ENCODE measurements at regions not wholly inside any gene's neighbourhood (a gene's known extent, or its start where the extent isn't known, plus 50 kb on each side); places are given as distances from the start of the nearest gene placed in this dataset.

DNA sequence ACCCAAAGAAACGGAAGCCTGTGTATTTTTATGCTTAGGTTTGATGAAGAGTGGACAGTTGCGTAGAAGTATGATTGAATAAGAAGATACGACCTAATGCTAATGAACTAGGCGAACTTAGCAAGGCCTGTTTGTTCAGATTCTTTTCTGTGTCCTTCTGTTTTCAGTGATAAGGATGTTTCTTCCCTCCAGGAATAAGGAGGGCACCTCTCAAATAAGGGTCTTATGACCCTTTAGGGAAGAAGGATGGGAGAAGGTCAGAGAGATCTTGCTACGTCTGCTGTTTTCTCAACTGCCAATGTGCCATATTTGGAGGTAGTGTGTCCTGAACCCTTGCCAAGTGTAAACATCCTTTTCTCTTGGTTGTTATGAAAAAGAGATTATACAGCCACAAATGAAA lies 524.8 kb downstream of the UTRN start:
- Histone ChIP-seq H4K20me1 (ENCODE audit: low read length) (no peaks in the 10 kb centered on the region), H3K27ac (ENCODE audit: low read length) (no peak overlapping the region), H3F3A (ENCODE audit: low read length, unreplicated experiment) (no peaks in the 10 kb centered on the region), H3K36me3 (ENCODE audit: low read depth, low read length) (no peaks in the 10 kb centered on the region), H3K9me2 (replicated peaks; ENCODE audit: low read length) (no peaks in the 10 kb centered on the region), H3K4me3 (ENCODE audit: low read length) (no peak overlapping the region), H3K4me1 (ENCODE audit: insufficient read depth, low read length) (peaks cover 23% of the 10 kb centered on the region), H3K9ac (ENCODE audit: low read length) (no peak overlapping the region), H3K79me2 (ENCODE audit: low read length) (no peaks in the 10 kb centered on the region), H3K27me3 (ENCODE audit: low read length) (no peaks in the 10 kb centered on the region), H3K9me3 (ENCODE audit: low read length) (no peaks in the 10 kb centered on the region), H2AFZ (ENCODE audit: low read length) (no peak overlapping the region), H3K4me2 (ENCODE audit: low read length) (no peak overlapping the region)
- POLR2A ChIA-PET (ENCODE audit: unreplicated experiment): no interaction called here
- DNase-seq (no peak), ATAC-seq (no peak)
- intact Hi-C loops (cut with micrococcal nuclease): no loop called here
- CTCF ChIA-PET: no interaction called here
- TF ChIP-seq, protein P1, sequence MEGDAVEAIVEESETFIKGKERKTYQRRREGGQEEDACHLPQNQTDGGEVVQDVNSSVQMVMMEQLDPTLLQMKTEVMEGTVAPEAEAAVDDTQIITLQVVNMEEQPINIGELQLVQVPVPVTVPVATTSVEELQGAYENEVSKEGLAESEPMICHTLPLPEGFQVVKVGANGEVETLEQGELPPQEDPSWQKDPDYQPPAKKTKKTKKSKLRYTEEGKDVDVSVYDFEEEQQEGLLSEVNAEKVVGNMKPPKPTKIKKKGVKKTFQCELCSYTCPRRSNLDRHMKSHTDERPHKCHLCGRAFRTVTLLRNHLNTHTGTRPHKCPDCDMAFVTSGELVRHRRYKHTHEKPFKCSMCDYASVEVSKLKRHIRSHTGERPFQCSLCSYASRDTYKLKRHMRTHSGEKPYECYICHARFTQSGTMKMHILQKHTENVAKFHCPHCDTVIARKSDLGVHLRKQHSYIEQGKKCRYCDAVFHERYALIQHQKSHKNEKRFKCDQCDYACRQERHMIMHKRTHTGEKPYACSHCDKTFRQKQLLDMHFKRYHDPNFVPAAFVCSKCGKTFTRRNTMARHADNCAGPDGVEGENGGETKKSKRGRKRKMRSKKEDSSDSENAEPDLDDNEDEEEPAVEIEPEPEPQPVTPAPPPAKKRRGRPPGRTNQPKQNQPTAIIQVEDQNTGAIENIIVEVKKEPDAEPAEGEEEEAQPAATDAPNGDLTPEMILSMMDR (conservative IDR thresholded peaks at IDR 0.05; ENCODE audit: low read depth, low read length): no peak
- no peak for TF ChIP-seq EZH2phosphoT487 (IDR thresholded peaks at IDR 0.05; ENCODE audit: borderline replicate concordance, low read length)
- no peak for TF ChIP-seq EZH2 (IDR thresholded peaks at IDR 0.05; ENCODE audit: low read length, unreplicated experiment)
- BruUV-seq (replicated peaks): no TSS peak

DNA sequence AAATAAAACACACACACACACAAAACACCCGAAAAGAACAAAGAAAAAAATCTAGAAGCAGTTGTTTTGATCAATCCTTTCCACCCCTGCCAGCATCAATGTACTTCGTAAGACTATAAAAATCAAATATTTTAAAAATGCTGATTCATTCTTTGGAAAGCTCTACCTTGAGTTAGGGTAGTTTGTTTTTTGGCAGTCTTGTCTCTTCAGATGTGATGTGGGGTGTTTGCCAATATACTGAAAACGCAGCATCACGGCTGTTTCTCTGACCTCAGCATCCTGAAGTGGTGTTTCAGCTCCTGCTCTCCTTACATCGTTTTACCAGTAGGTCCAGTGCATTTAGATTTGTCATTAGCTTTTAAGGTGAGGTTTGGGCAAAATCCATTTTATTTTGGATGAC lies 526.0 kb downstream of the UTRN start:
- Histone ChIP-seq H3K79me2 (ENCODE audit: low read length) (no peaks in the 10 kb centered on the region), H3K27ac (ENCODE audit: low read length) (no peak overlapping the region), H3K9me2 (replicated peaks; ENCODE audit: low read length) (no peaks in the 10 kb centered on the region), H2AFZ (ENCODE audit: low read length) (no peak overlapping the region), H3K4me2 (ENCODE audit: low read length) (no peak overlapping the region), H3K9ac (ENCODE audit: low read length) (no peak overlapping the region), H4K20me1 (ENCODE audit: low read length) (no peaks in the 10 kb centered on the region), H3K27me3 (ENCODE audit: low read length) (no peaks in the 10 kb centered on the region), H3K4me3 (ENCODE audit: low read length) (no peak overlapping the region), H3K36me3 (ENCODE audit: low read depth, low read length) (no peaks in the 10 kb centered on the region), H3K9me3 (ENCODE audit: low read length) (no peaks in the 10 kb centered on the region), H3F3A (ENCODE audit: low read length, unreplicated experiment) (no peaks in the 10 kb centered on the region), H3K4me1 (ENCODE audit: insufficient read depth, low read length) (peaks cover 23% of the 10 kb centered on the region)
- ChIA-PET CTCF (no interaction called here), POLR2A (ENCODE audit: unreplicated experiment) (no interaction called here)
- no TSS peak for BruUV-seq (replicated peaks)
- intact Hi-C loops (cut with micrococcal nuclease): no loop called here
- TF ChIP-seq EZH2 (IDR thresholded peaks at IDR 0.05; ENCODE audit: low read length, unreplicated experiment) (no peak), EZH2phosphoT487 (IDR thresholded peaks at IDR 0.05; ENCODE audit: borderline replicate concordance, low read length) (no peak)
- TF ChIP-seq, protein P1 (conservative IDR thresholded peaks at IDR 0.05; ENCODE audit: low read depth, low read length): no peak
- ATAC-seq (no peak), DNase-seq (peak; percentile 30)

DNA sequence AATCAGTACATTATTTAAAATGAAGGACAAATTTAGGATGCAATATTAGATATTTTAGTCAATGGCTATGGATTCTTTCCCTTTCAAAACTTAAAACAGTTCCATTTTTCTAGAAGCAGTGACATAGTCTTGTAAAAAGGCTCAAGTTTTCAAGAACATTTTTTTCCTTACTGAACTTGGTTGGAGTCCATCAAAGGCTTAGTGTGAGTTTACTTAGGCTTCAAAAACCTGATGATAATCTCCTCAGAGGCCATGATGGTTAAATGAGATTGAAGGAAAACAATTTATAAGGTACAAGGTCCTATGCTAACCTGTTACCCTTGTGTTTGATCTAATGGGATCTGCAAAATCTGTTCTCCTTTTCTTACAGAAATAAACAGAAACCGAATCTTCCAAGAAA lies 531.8 kb downstream of the UTRN start:
- no peak overlapping the region for H3K9ac ChIP-seq (ENCODE audit: low read length)
- BruUV-seq (replicated peaks): no TSS peak
- no peak overlapping the region for H3K4me2 ChIP-seq (ENCODE audit: low read length)
- ATAC-seq: no peak
- no peaks in the 10 kb centered on the region for H3K9me3 ChIP-seq (ENCODE audit: low read length)
- H2AFZ ChIP-seq (ENCODE audit: low read length): no peak overlapping the region
- no peak for DNase-seq
- H3K36me3 ChIP-seq (ENCODE audit: low read depth, low read length): no peaks in the 10 kb centered on the region
- TF ChIP-seq, protein P1 (conservative IDR thresholded peaks at IDR 0.05; ENCODE audit: low read depth, low read length): no peak
- no peak for TF ChIP-seq EZH2phosphoT487 (IDR thresholded peaks at IDR 0.05; ENCODE audit: borderline replicate concordance, low read length)
- no peak for TF ChIP-seq EZH2 (IDR thresholded peaks at IDR 0.05; ENCODE audit: low read length, unreplicated experiment)
- no peaks in the 10 kb centered on the region for H4K20me1 ChIP-seq (ENCODE audit: low read length)
- no peaks in the 10 kb centered on the region for H3K79me2 ChIP-seq (ENCODE audit: low read length)
- peaks cover 8% of the 10 kb centered on the region for H3K4me1 ChIP-seq (ENCODE audit: insufficient read depth, low read length)
- ChIA-PET POLR2A (ENCODE audit: unreplicated experiment) (no interaction called here), CTCF (no interaction called here)
- H3K4me3 ChIP-seq (ENCODE audit: low read length): no peak overlapping the region
- intact Hi-C loops (cut with micrococcal nuclease): no loop called here
- H3K9me2 ChIP-seq (replicated peaks; ENCODE audit: low read length): no peaks in the 10 kb centered on the region
- no peaks in the 10 kb centered on the region for H3F3A ChIP-seq (ENCODE audit: low read length, unreplicated experiment)
- no peaks in the 10 kb centered on the region for H3K27me3 ChIP-seq (ENCODE audit: low read length)
- H3K27ac ChIP-seq (ENCODE audit: low read length): no peak overlapping the region

All from PC-3 (cell line).